Thyroid gland (tissue), 4 donors: ENCODE measurements at regions not wholly inside any gene's neighbourhood (a gene's known extent, or its start where the extent isn't known, plus 50 kb on each side); places are given as distances from the start of the nearest gene placed in this dataset.

Source experiments
- CTCF ChIP-seq, 6 experiments: fragments of 200-600 bp in 3 of 6; fragments of 450-650 bp in 3 of 6; sonication (generic) in 3 of 6; IDR thresholded peaks; one replicate each; pipeline ENCODE4 v1.5.1; 2016 to 2019; ENCODE audit warnings: antibody characterized with exemption in 6 of 6, mild to moderate bottlenecking in 2 of 6, inconsistent platforms in 1 of 6, moderate library complexity in 1 of 6
- POLR2A ChIP-seq, 2 donors: fragments of 450-650 bp; IDR thresholded peaks; one replicate each; pipeline ENCODE4 v1.6.1; 2017; ENCODE audit warnings: antibody characterized with exemption in 2 of 2, mild to moderate bottlenecking in 2 of 2, moderate library complexity in 1 of 2

- TF ChIP-seq CTCF (IDR thresholded peaks at IDR 0.05): no peak
- TF ChIP-seq POLR2A (IDR thresholded peaks at IDR 0.05): no peak
Measured at GRCh38 chr5:2666081-2666480, 85.4 kb downstream of the IRX2 start.
